Endothelial cell of umbilical vein (primary cell): ENCODE measurements at regions not wholly inside any gene's neighbourhood (a gene's known extent, or its start where the extent isn't known, plus 50 kb on each side); places are given as distances from the start of the nearest gene placed in this dataset.

ENCODE experiments used
- BruUV-seq: library from RNA; stranded (reverse); fragments of 400-500 nt; replicated peaks from 2 replicates; lab custom pipeline; 2021; lab: Mats Ljungman, UMichigan
- CTCF ChIA-PET: fragments of 300-600, 350-600 bp; sonication (Branson Sonifier 250); formaldehyde crosslinking; loops from one replicate; lab custom pipeline; 2021; ENCODE audit warnings: antibody characterized with exemption, inconsistent platforms; lab: Charles Lee
- POLR2A ChIA-PET: fragments of 300-600, 350-600 bp; sonication (Branson Sonifier 250); formaldehyde crosslinking; loops from one replicate; lab custom pipeline; 2021; ENCODE audit warnings: antibody characterized with exemption, inconsistent platforms; lab: Charles Lee
- DNase-seq: peaks from one replicate; pipeline ENCODE4 v3.0.0-alpha.2; 2011; ENCODE audit warnings: low read depth, low spot score
- FAIRE-seq: peaks from 2 replicates; lab custom pipeline; 2011; peaks lifted over from hg19 to GRCh38; lab: Jason Lieb, UNC
- H2AFZ ChIP-seq: 2 replicates; pipeline ENCODE4 v1.6.0; 2012; ENCODE audit warnings: low read depth, low read length, control low read depth, inconsistent platforms
- H3K27ac ChIP-seq: 2 replicates; pipeline ENCODE4 v1.5.1; 2011; ENCODE audit warnings: low read depth, mild to moderate bottlenecking, control low read depth, low read length, moderate library complexity; ENCODE audit not compliant: insufficient read depth
- H3K27me3 ChIP-seq, 2 experiments: 2 replicates each; pipeline versions ENCODE4 v1.6.0 to v1.6.1; 2011; ENCODE audit warnings: low read length in 2 of 2, mixed read lengths in 1 of 2; ENCODE audit not compliant: control insufficient read depth in 2 of 2, insufficient read depth in 2 of 2
- H3K36me3 ChIP-seq, 2 experiments: 2 replicates in 1 of 2; 3 replicates in 1 of 2; pipeline ENCODE4 v1.5.1; 2011; ENCODE audit warnings: low read length in 2 of 2, mild to moderate bottlenecking in 1 of 2, moderate library complexity in 1 of 2; ENCODE audit not compliant: control insufficient read depth in 2 of 2, insufficient read depth in 2 of 2; ENCODE audit errors: extremely low read depth in 1 of 2
- H3K4me1 ChIP-seq: 3 replicates; pipeline ENCODE4 v1.5.1; 2011; ENCODE audit warnings: mild to moderate bottlenecking, low read length; ENCODE audit not compliant: control insufficient read depth, insufficient read depth; ENCODE audit errors: extremely low read depth
- H3K4me2 ChIP-seq: 2 replicates; pipeline ENCODE4 v1.6.1; 2011; ENCODE audit warnings: low read length, control low read depth, mixed read lengths; ENCODE audit not compliant: insufficient read depth
- H3K4me3 ChIP-seq, 3 experiments: fragments of 200-600 bp in 1 of 3; sonication (generic), shearing (Covaris generic) in 1 of 3; replicated peaks in 1 of 3; 2 replicates each; pipeline ENCODE4 v1.5.1; 2011 to 2016; ENCODE audit warnings: control low read depth in 3 of 3, low read length in 3 of 3, mild to moderate bottlenecking in 2 of 3, inconsistent platforms in 1 of 3, low read depth in 1 of 3, moderate library complexity in 1 of 3; ENCODE audit not compliant: insufficient read depth in 1 of 3
- H3K79me2 ChIP-seq: 2 replicates; pipeline ENCODE4 v1.6.0; 2012; ENCODE audit warnings: low read length, inconsistent platforms; ENCODE audit not compliant: control insufficient read depth, insufficient read depth
- H3K9ac ChIP-seq: replicated peaks from 2 replicates; pipeline ENCODE3; 2011; ENCODE audit warnings: low read length, control low read depth; ENCODE audit not compliant: insufficient read depth; ENCODE audit errors: extremely low read depth
- H3K9me1 ChIP-seq: replicated peaks from 3 replicates; pipeline ENCODE4 v1.6.0; 2011; ENCODE audit warnings: mild to moderate bottlenecking, low read length; ENCODE audit not compliant: control insufficient read depth, insufficient read depth; ENCODE audit errors: extremely low read depth
- H3K9me3 ChIP-seq: replicated peaks from 2 replicates; pipeline ENCODE4 v1.5.1; 2012; ENCODE audit warnings: low read length, inconsistent platforms; ENCODE audit not compliant: control insufficient read depth, insufficient read depth
- H4K20me1 ChIP-seq: replicated peaks from 2 replicates; pipeline ENCODE3; 2011; ENCODE audit warnings: mild to moderate bottlenecking, low read length; ENCODE audit not compliant: control insufficient read depth, insufficient read depth; ENCODE audit errors: extremely low read depth
- CTCF ChIP-seq, 2 donors: IDR thresholded peaks; 1 replicate in 1 of 2; 2 replicates in 1 of 2; pipeline ENCODE4 v1.5.1; 2011; ENCODE audit warnings: low read length in 2 of 2, mild to moderate bottlenecking in 2 of 2, moderate library complexity in 2 of 2, control low read depth in 1 of 2, inconsistent platforms in 1 of 2, low read depth in 1 of 2; ENCODE audit not compliant: insufficient read depth in 1 of 2; ENCODE audit errors: extremely low read depth in 1 of 2
- EZH2 ChIP-seq: IDR thresholded peaks from 2 replicates; pipeline ENCODE4 v1.6.1; 2012; ENCODE audit warnings: borderline replicate concordance, low read depth, mild to moderate bottlenecking, moderate library complexity, low read length, inconsistent platforms; ENCODE audit not compliant: severe bottlenecking
- FOS ChIP-seq: IDR thresholded peaks from 2 replicates; pipeline ENCODE4 v1.6.1; 2011; ENCODE audit warnings: mild to moderate bottlenecking, low read length, moderate library complexity, borderline replicate concordance; ENCODE audit not compliant: insufficient read depth
- GATA2 ChIP-seq: IDR thresholded peaks from 2 replicates; pipeline ENCODE4 v1.7.0; 2011; ENCODE audit warnings: low read depth, mild to moderate bottlenecking, moderate library complexity, mixed read lengths, low read length; ENCODE audit not compliant: insufficient read length, insufficient read depth
- JUN ChIP-seq: IDR thresholded peaks from 2 replicates; pipeline ENCODE4 v1.6.1; 2011; ENCODE audit warnings: borderline replicate concordance, low read depth; ENCODE audit not compliant: insufficient read length, insufficient read depth
- MAX ChIP-seq: IDR thresholded peaks from 2 replicates; pipeline ENCODE4 v1.6.1; 2011; ENCODE audit not compliant: insufficient read depth, insufficient read length
- MYC ChIP-seq: IDR thresholded peaks from one replicate; pipeline ENCODE4 v1.6.1; 2011; ENCODE audit warnings: mild to moderate bottlenecking, low read depth, low read length
- POLR2A ChIP-seq: IDR thresholded peaks from 2 replicates; pipeline ENCODE4 v1.6.1; 2012; ENCODE audit warnings: low read depth, mild to moderate bottlenecking, control low read depth, low read length
- POLR2AphosphoS5 ChIP-seq: IDR thresholded peaks from 2 replicates; pipeline ENCODE4 v1.6.1; 2012; ENCODE audit warnings: low read depth, mild to moderate bottlenecking, control low read depth, low read length, moderate library complexity; ENCODE audit not compliant: insufficient read depth
- dilution Hi-C: fragments of 300-500 bp; cut with MboI; formaldehyde crosslinking; loops from one replicate; pipeline ENCODE4 v1.15.0; 2019; ENCODE audit warnings: low sequenced_read_pairs; ENCODE audit not compliant: extremely low pct_ligation_motif_present
- intact Hi-C: fragments of 100-400 bp; cut with micrococcal nuclease; formaldehyde crosslinking; loops from one replicate; pipeline ENCODE4 v1.10.0; 2022

GRCh38 chr3:178916223-178916622 lies 155.4 kb downstream of the ZMAT3 start:
- no peak overlapping the region for H2AFZ ChIP-seq
- no peak overlapping the region for H3K4me3 ChIP-seq
- BruUV-seq = no TSS peak
- intact Hi-C loops = no loop called here
- no peak overlapping the region for H3K27ac ChIP-seq
- POLR2A ChIA-PET = no interaction called here
- no peaks in the 10 kb centered on the region for H3K36me3 ChIP-seq
- TF ChIP-seq EZH2 (no peak), CTCF (IDR thresholded peaks at IDR 0.05; ENCODE audit: extremely low read depth in 1 of 2, insufficient read depth in 1 of 2, low read depth in 1 of 2, low read length in 2 of 2) (no peak), MYC (no peak), JUN (no peak), GATA2 (no peak), MAX (no peak), POLR2AphosphoS5 (no peak), POLR2A (no peak), FOS (no peak)
- no peak for DNase-seq
- CTCF ChIA-PET = no interaction called here
- H3K79me2 ChIP-seq = no peaks in the 10 kb centered on the region
- H3K9me3 ChIP-seq = no peaks in the 10 kb centered on the region
- H3K9ac ChIP-seq = no peak overlapping the region
- no peaks in the 10 kb centered on the region for H4K20me1 ChIP-seq
- H3K4me2 ChIP-seq = no peak overlapping the region
- no peaks in the 10 kb centered on the region for H3K4me1 ChIP-seq
- dilution Hi-C loops = no loop called here
- no peaks in the 10 kb centered on the region for H3K27me3 ChIP-seq
- no peak for FAIRE-seq
- no peaks in the 10 kb centered on the region for H3K9me1 ChIP-seq
